Naive thymus-derived CD8-positive, alpha-beta T cell (primary cell): ENCODE measurements at regions not wholly inside any gene's neighbourhood (a gene's known extent, or its start where the extent isn't known, plus 50 kb on each side); places are given as distances from the start of the nearest gene placed in this dataset.
A peak's percentile ranks its signal among the peaks of the same experiment; 100 is the strongest.

Experiments
- ATAC-seq, 2 donors: fragments of 150-1000 bp; cut with Tn5 transposase in 1 of 2; sonication (Bioruptor Pico), chemical (Tn5 transposase) in 1 of 2; 1 replicate in 1 of 2; 2 replicates in 1 of 2; pipeline ENCODE4 v1.10.0; 2021; ENCODE audit warnings: mild to moderate bottlenecking in 2 of 2, moderate library complexity in 2 of 2
- POLR2A ChIA-PET: fragments of 350-600 bp; sonication (Branson Sonifier 250); formaldehyde crosslinking; loops from one replicate; lab custom pipeline; 2021; ENCODE audit warnings: antibody characterized with exemption; lab: Charles Lee
- DNase-seq, 10 donors: peaks; one replicate each; pipeline versions ENCODE4 v3.0.0 to v3.0.0-alpha.2; 2020 to 2022
- H3K27ac Mint-ChIP-seq, 10 donors: one replicate each; pipeline ENCODE4 v1.8.0; 2020 to 2022; ENCODE audit warnings: mild to moderate bottlenecking in 10 of 10, mixed read lengths in 10 of 10, moderate library complexity in 4 of 10, inconsistent platforms in 1 of 10
- H3K27me3 Mint-ChIP-seq, 5 donors: one replicate each; pipeline ENCODE4 v1.8.0; 2021 to 2022; ENCODE audit warnings: mixed read lengths in 5 of 5
- H3K36me3 Mint-ChIP-seq, 3 donors: one replicate each; pipeline ENCODE4 v1.8.0; 2020 to 2022; ENCODE audit warnings: mixed read lengths in 3 of 3, mild to moderate bottlenecking in 2 of 3, inconsistent platforms in 1 of 3
- H3K4me1 Mint-ChIP-seq, 4 donors: one replicate each; pipeline ENCODE4 v1.8.0; 2021 to 2022; ENCODE audit warnings: mixed read lengths in 4 of 4
- H3K4me3 Mint-ChIP-seq, 10 donors: one replicate each; pipeline ENCODE4 v1.8.0; 2020 to 2022; ENCODE audit warnings: mild to moderate bottlenecking in 10 of 10, mixed read lengths in 10 of 10, moderate library complexity in 6 of 10, inconsistent platforms in 1 of 10
- H3K9me3 Mint-ChIP-seq, 9 donors: one replicate each; pipeline ENCODE4 v1.8.0; 2020 to 2022; ENCODE audit warnings: mixed read lengths in 9 of 9, mild to moderate bottlenecking in 3 of 9, inconsistent platforms in 1 of 9, moderate library complexity in 1 of 9

- Mint-ChIP-seq H3K36me3 (no peaks in the 10 kb centered on the region), H3K4me1 (peaks cover 26 to 56% (median 40%) of the 10 kb centered on the region in 4 donors), H3K9me3 (peaks cover 0 to 2% (median 0%) of the 10 kb centered on the region in 9 donors), H3K27me3 (no peaks in the 10 kb centered on the region), H3K4me3 (peak overlapping the region in 1 of 10 donors; percentile 31), H3K27ac (peak overlapping the region in 5 of 10 donors; percentile 12 to 76 (median 71))
- POLR2A ChIA-PET = interaction anchor here (0.6 kb wide), 1 partner anchor 128 kb away, joined by 3 read pairs; no protein-coding TSS in a partner anchor
- ATAC-seq (no peak), DNase-seq (no peak)
Observed at GRCh38 chr6:134374491-134375219, 56.7 kb upstream of the SGK1 start.

- no peaks in the 10 kb centered on the region for H3K36me3 Mint-ChIP-seq
- H3K4me3 Mint-ChIP-seq = no peak overlapping the region
- H3K9me3 Mint-ChIP-seq = peaks cover 0 to 2% (median 0%) of the 10 kb centered on the region in 9 donors
- DNase-seq (no peak), ATAC-seq (no peak)
- POLR2A ChIA-PET = interaction anchor here (0.6 kb wide), 2 partner anchors 14 to 127 kb away, joined by 3 to 5 read pairs; no protein-coding TSS in a partner anchor
- H3K27me3 Mint-ChIP-seq = no peaks in the 10 kb centered on the region
- peak overlapping the region in 4 of 10 donors; percentile 53 to 71 (median 62) for H3K27ac Mint-ChIP-seq
- H3K4me1 Mint-ChIP-seq = peaks cover 21 to 50% (median 33%) of the 10 kb centered on the region in 4 donors
Observed at GRCh38 chr6:134373993-134374392, 56.1 kb upstream of the SGK1 start.

GRCh38 chr6:134373282-134373922, 55.5 kb upstream of the SGK1 start:
- ATAC-seq = no peak
- POLR2A ChIA-PET = interaction anchor here (0.6 to 1.2 kb wide), 3 partner anchors 10 to 128 kb away, joined by 3 to 5 read pairs (median 3); no protein-coding TSS in a partner anchor
- Mint-ChIP-seq H3K27me3 (no peaks in the 10 kb centered on the region), H3K4me1 (peaks cover 21 to 44% (median 30%) of the 10 kb centered on the region in 4 donors), H3K4me3 (peak overlapping the region in 4 of 10 donors; percentile 4 to 31 (median 25)), H3K9me3 (peaks cover 0 to 2% (median 0%) of the 10 kb centered on the region in 9 donors), H3K27ac (peak overlapping the region in 9 of 10 donors; percentile 32 to 92 (median 71)), H3K36me3 (no peaks in the 10 kb centered on the region)
- DNase-seq = no peak

GRCh38 chr6:134372603-134373281, 54.8 kb upstream of the SGK1 start:
- H3K36me3 Mint-ChIP-seq = no peaks in the 10 kb centered on the region
- DNase-seq = peak in 4 of 10 donors; percentile 18 to 65 (median 58)
- peak; percentile 88 to 92 for ATAC-seq
- POLR2A ChIA-PET = interaction anchor here (0.6 to 1.2 kb wide), 2 partner anchors 9 to 127 kb away, joined by 3 read pairs; no protein-coding TSS in a partner anchor
- peaks cover 0 to 2% (median 0%) of the 10 kb centered on the region in 9 donors for H3K9me3 Mint-ChIP-seq
- peak overlapping the region in 8 of 10 donors; percentile 4 to 45 (median 22) for H3K4me3 Mint-ChIP-seq
- no peaks in the 10 kb centered on the region for H3K27me3 Mint-ChIP-seq
- H3K27ac Mint-ChIP-seq = peak overlapping the region in 9 of 10 donors; percentile 61 to 92 (median 68)
- peaks cover 21 to 44% (median 30%) of the 10 kb centered on the region in 4 donors for H3K4me1 Mint-ChIP-seq

- no peak for DNase-seq
- peaks cover 0 to 2% (median 0%) of the 10 kb centered on the region in 9 donors for H3K9me3 Mint-ChIP-seq
- peaks cover 14 to 30% (median 22%) of the 10 kb centered on the region in 4 donors for H3K4me1 Mint-ChIP-seq
- POLR2A ChIA-PET = interaction anchor here (0.5 to 0.6 kb wide), 2 partner anchors 81 to 672 kb away, joined by 3 to 4 read pairs; no protein-coding TSS in a partner anchor
- peak overlapping the region in 1 of 10 donors; percentile 6 for H3K27ac Mint-ChIP-seq
- no peaks in the 10 kb centered on the region for H3K27me3 Mint-ChIP-seq
- ATAC-seq = no peak
- no peaks in the 10 kb centered on the region for H3K36me3 Mint-ChIP-seq
- no peak overlapping the region for H3K4me3 Mint-ChIP-seq
Observed at GRCh38 chr6:134368670-134369069, 50.8 kb upstream of the SGK1 start.
